ENCODE measurements at regions not wholly inside any gene's neighbourhood (a gene's known extent, or its start where the extent isn't known, plus 50 kb on each side); places are given as distances from the start of the nearest gene placed in this dataset.

GRCh38 chr5:92863666-92864065 lies 717.4 kb downstream of the NR2F1-AS1 start:
- DNase-seq (ENCODE audit: low read depth): no peak
- no peak overlapping the region for H3K4me3 ChIP-seq (ENCODE audit: control insufficient read depth, low read depth, low read length)
- TF ChIP-seq CTCF (IDR thresholded peaks at IDR 0.05; ENCODE audit: control insufficient read depth, insufficient read depth, low read depth, low read length, missing control alignments): no peak

- H3K4me3 ChIP-seq (ENCODE audit: control insufficient read depth, low read depth, low read length): no peak overlapping the region
- no peak for TF ChIP-seq CTCF (IDR thresholded peaks at IDR 0.05; ENCODE audit: control insufficient read depth, insufficient read depth, low read depth, low read length, missing control alignments)
- no peak for DNase-seq (ENCODE audit: low read depth)
These were observed 719.3 kb downstream of the NR2F1-AS1 start for GRCh38 chr5:92861531-92862285.

- no peak for TF ChIP-seq CTCF (IDR thresholded peaks at IDR 0.05; ENCODE audit: control insufficient read depth, insufficient read depth, low read depth, low read length, missing control alignments)
- DNase-seq (ENCODE audit: low read depth): no peak
- H3K4me3 ChIP-seq (ENCODE audit: control insufficient read depth, low read depth, low read length): no peak overlapping the region
These were observed 721.0 kb downstream of the NR2F1-AS1 start for GRCh38 chr5:92860061-92860460.

DNA sequence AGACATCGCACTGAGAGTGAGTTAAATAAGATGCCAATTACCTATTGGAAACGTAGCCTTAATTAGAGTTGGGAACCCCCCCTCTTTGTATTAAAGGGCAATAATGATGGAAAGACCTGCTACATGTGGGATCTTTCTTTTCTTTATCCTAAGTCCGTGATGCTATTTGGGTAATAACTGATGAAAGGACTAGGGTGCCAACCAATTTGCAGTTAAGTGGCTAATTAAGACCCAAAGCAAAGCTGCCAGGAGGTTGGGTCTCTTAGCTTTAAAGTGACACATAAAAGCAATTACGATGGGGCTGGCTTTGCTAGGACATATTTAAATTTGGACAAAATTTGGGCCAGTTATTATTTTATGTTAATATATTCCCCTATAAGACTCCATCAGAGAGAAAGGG lies 728.8 kb downstream of the NR2F1-AS1 start:
- no peak for TF ChIP-seq CTCF (IDR thresholded peaks at IDR 0.05; ENCODE audit: control insufficient read depth, insufficient read depth, low read depth, low read length, missing control alignments)
- no peak for DNase-seq (ENCODE audit: low read depth)
- H3K4me3 ChIP-seq (ENCODE audit: control insufficient read depth, low read depth, low read length): no peak overlapping the region

DNA sequence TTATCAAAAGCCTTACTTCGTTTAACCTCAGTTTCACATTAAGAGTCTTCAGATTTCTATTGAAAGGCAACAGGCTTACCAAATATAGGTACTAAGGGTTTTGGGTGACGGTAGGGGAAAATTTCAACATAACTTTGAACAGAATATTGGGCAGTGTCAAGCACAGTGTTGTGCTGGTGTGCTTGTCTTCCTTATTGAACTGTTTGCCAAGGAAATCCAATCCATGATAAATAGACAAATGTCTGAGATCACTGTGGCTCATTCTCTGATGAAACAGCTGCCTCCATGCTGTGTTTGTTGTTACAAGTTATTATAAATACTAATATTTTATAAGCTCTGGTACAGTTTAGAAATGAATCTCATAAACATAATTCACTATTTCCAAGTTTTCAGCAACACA lies 730.1 kb downstream of the NR2F1-AS1 start:
- no peak overlapping the region for H3K4me3 ChIP-seq (ENCODE audit: control insufficient read depth, low read depth, low read length)
- DNase-seq (ENCODE audit: low read depth): no peak
- no peak for TF ChIP-seq CTCF (IDR thresholded peaks at IDR 0.05; ENCODE audit: control insufficient read depth, insufficient read depth, low read depth, low read length, missing control alignments)

- no peak overlapping the region for H3K4me3 ChIP-seq (ENCODE audit: control insufficient read depth, low read depth, low read length)
- DNase-seq (ENCODE audit: low read depth): no peak
- no peak for TF ChIP-seq CTCF (IDR thresholded peaks at IDR 0.05; ENCODE audit: control insufficient read depth, insufficient read depth, low read depth, low read length, missing control alignments)
These were observed 731.3 kb downstream of the NR2F1-AS1 start for GRCh38 chr5:92849756-92850155.

Measured in AG09309 (cell line).